ENCODE measurements at regions not wholly inside any gene's neighbourhood (a gene's known extent, or its start where the extent isn't known, plus 50 kb on each side); places are given as distances from the start of the nearest gene placed in this dataset.

GRCh38 chr10:30731963-30732362 is 102.4 kb upstream of the LYZL2 start:
- H3K9me3 ChIP-seq (ENCODE audit: low read depth), result no peaks in the 10 kb centered on the region
- H3K36me3 ChIP-seq, result no peaks in the 10 kb centered on the region
- no peak overlapping the region for H3K4me3 ChIP-seq
- Mint-ChIP-seq H3K9me3 (no peaks in the 10 kb centered on the region), H3K36me3 (no peaks in the 10 kb centered on the region), H3K27ac (no peak overlapping the region), H3K27me3 (ENCODE audit: insufficient read depth, low read depth) (peaks cover 2% of the 10 kb centered on the region), H3K4me1 (peaks cover 6% of the 10 kb centered on the region), H3K4me3 (no peak overlapping the region)
- H3K27ac ChIP-seq, result no peak overlapping the region
- no peaks in the 10 kb centered on the region for H3F3A ChIP-seq (ENCODE audit: low read depth)
- DNase-seq (ENCODE audit: low spot score), result no peak
- H3K4me1 ChIP-seq, result no peaks in the 10 kb centered on the region
- H2AFZ ChIP-seq (replicated peaks), result no peak overlapping the region
- TF ChIP-seq EZH2phosphoT487 (IDR thresholded peaks at IDR 0.05) (no peak), CTCF (IDR thresholded peaks at IDR 0.05) (no peak)
- no peaks in the 10 kb centered on the region for H3K27me3 ChIP-seq
- no peaks in the 10 kb centered on the region for H4K20me1 ChIP-seq (ENCODE audit: low read depth)
- H3K4me2 ChIP-seq, result no peak overlapping the region
- no peak overlapping the region for H3K9ac ChIP-seq
- H3K79me2 ChIP-seq (ENCODE audit: low read depth), result no peaks in the 10 kb centered on the region

- Mint-ChIP-seq H3K27me3 (ENCODE audit: insufficient read depth, low read depth) (peaks cover 4% of the 10 kb centered on the region), H3K4me3 (no peak overlapping the region), H3K9me3 (no peaks in the 10 kb centered on the region), H3K36me3 (no peaks in the 10 kb centered on the region), H3K4me1 (peaks cover 4% of the 10 kb centered on the region), H3K27ac (no peak overlapping the region)
- Histone ChIP-seq H3K27ac (no peak overlapping the region), H3K36me3 (no peaks in the 10 kb centered on the region), H3K4me2 (no peak overlapping the region), H3K27me3 (no peaks in the 10 kb centered on the region), H4K20me1 (ENCODE audit: low read depth) (no peaks in the 10 kb centered on the region), H3K4me3 (no peak overlapping the region), H2AFZ (replicated peaks) (no peak overlapping the region), H3K79me2 (ENCODE audit: low read depth) (no peaks in the 10 kb centered on the region), H3F3A (ENCODE audit: low read depth) (no peaks in the 10 kb centered on the region), H3K9me3 (ENCODE audit: low read depth) (no peaks in the 10 kb centered on the region), H3K4me1 (no peaks in the 10 kb centered on the region), H3K9ac (no peak overlapping the region)
- DNase-seq (ENCODE audit: low spot score), result no peak
- TF ChIP-seq CTCF (IDR thresholded peaks at IDR 0.05) (no peak), EZH2phosphoT487 (IDR thresholded peaks at IDR 0.05) (no peak), EZH2 (IDR thresholded peaks at IDR 0.05) (no peak)
These were observed 100.8 kb upstream of the LYZL2 start for GRCh38 chr10:30730306-30730705.

- H3K36me3 ChIP-seq, result no peaks in the 10 kb centered on the region
- Mint-ChIP-seq H3K4me1 (peaks cover 4% of the 10 kb centered on the region), H3K27me3 (ENCODE audit: insufficient read depth, low read depth) (peaks cover 4% of the 10 kb centered on the region), H3K27ac (no peak overlapping the region), H3K4me3 (no peak overlapping the region), H3K36me3 (no peaks in the 10 kb centered on the region), H3K9me3 (no peaks in the 10 kb centered on the region)
- no peaks in the 10 kb centered on the region for H3K27me3 ChIP-seq
- H3F3A ChIP-seq (ENCODE audit: low read depth), result peaks cover under 1% of the 10 kb centered on the region
- no peak overlapping the region for H3K4me2 ChIP-seq
- no peak overlapping the region for H2AFZ ChIP-seq (replicated peaks)
- no peak for DNase-seq (ENCODE audit: low spot score)
- H3K4me3 ChIP-seq, result no peak overlapping the region
- TF ChIP-seq EZH2phosphoT487 (IDR thresholded peaks at IDR 0.05) (no peak), CTCF (IDR thresholded peaks at IDR 0.05) (no peak)
- no peaks in the 10 kb centered on the region for H3K4me1 ChIP-seq
- H3K9ac ChIP-seq, result no peak overlapping the region
- no peaks in the 10 kb centered on the region for H3K9me3 ChIP-seq (ENCODE audit: low read depth)
- no peak overlapping the region for H3K27ac ChIP-seq
- H3K79me2 ChIP-seq (ENCODE audit: low read depth), result no peaks in the 10 kb centered on the region
- H4K20me1 ChIP-seq (ENCODE audit: low read depth), result no peaks in the 10 kb centered on the region
These were observed 99.2 kb upstream of the LYZL2 start for GRCh38 chr10:30728766-30729165.

- Histone ChIP-seq H3K9me3 (ENCODE audit: low read depth) (no peaks in the 10 kb centered on the region), H3K9ac (no peak overlapping the region), H3K4me3 (no peak overlapping the region), H4K20me1 (ENCODE audit: low read depth) (no peaks in the 10 kb centered on the region), H3K36me3 (no peaks in the 10 kb centered on the region), H3K4me1 (no peaks in the 10 kb centered on the region), H3K4me2 (no peak overlapping the region), H2AFZ (replicated peaks) (no peak overlapping the region), H3K79me2 (ENCODE audit: low read depth) (no peaks in the 10 kb centered on the region), H3K27ac (no peak overlapping the region), H3F3A (ENCODE audit: low read depth) (peaks cover 7% of the 10 kb centered on the region), H3K27me3 (no peaks in the 10 kb centered on the region)
- no peaks in the 10 kb centered on the region for H3K9me3 Mint-ChIP-seq
- H3K36me3 Mint-ChIP-seq, result no peaks in the 10 kb centered on the region
- DNase-seq (ENCODE audit: low spot score), result no peak
- H3K27ac Mint-ChIP-seq, result no peak overlapping the region
- peaks cover 4% of the 10 kb centered on the region for H3K27me3 Mint-ChIP-seq (ENCODE audit: insufficient read depth, low read depth)
- no peak for TF ChIP-seq EZH2phosphoT487 (IDR thresholded peaks at IDR 0.05)
- TF ChIP-seq CTCF (IDR thresholded peaks at IDR 0.05), result no peak
- TF ChIP-seq EZH2 (IDR thresholded peaks at IDR 0.05), result no peak
- peaks cover 6% of the 10 kb centered on the region for H3K4me1 Mint-ChIP-seq
- no peak overlapping the region for H3K4me3 Mint-ChIP-seq
These were observed 98.6 kb upstream of the LYZL2 start for GRCh38 chr10:30728127-30728526.
